Liver (tissue), 3 donors: ENCODE measurements at regions not wholly inside any gene's neighbourhood (a gene's known extent, or its start where the extent isn't known, plus 50 kb on each side); places are given as distances from the start of the nearest gene placed in this dataset.
A peak's percentile ranks its signal among the peaks of the same experiment; 100 is the strongest.
"Not testable (repeated sequence)": the region's sequence is repeated elsewhere in the genome, so short reads cannot be mapped to it uniquely, and the experiment has no call there.

Source experiments
- ATF3 ChIP-seq: IDR thresholded peaks from 2 replicates; pipeline ENCODE4 v1.6.1; 2016; ENCODE audit warnings: antibody characterized with exemption
- CTCF ChIP-seq: fragments of 150-350 bp; IDR thresholded peaks from 2 replicates; pipeline ENCODE4 v1.5.1; 2017; ENCODE audit warnings: improper control_type of control experiment, low read depth, low read length; ENCODE audit not compliant: missing input control
- HNF4A ChIP-seq, 2 donors: conservative IDR thresholded peaks; 2 replicates each; pipeline ENCODE4 v1.6.1; 2016; ENCODE audit warnings: antibody characterized with exemption in 2 of 2, mild to moderate bottlenecking in 2 of 2
- JUND ChIP-seq, 2 donors: IDR thresholded peaks; 2 replicates each; pipeline ENCODE4 v1.6.1; 2016; ENCODE audit warnings: antibody characterized with exemption in 2 of 2
- MAX ChIP-seq: IDR thresholded peaks from 2 replicates; pipeline ENCODE4 v1.6.1; 2016; ENCODE audit warnings: antibody characterized with exemption
- RXRA ChIP-seq, 2 donors: IDR thresholded peaks; 2 replicates each; pipeline ENCODE4 v1.6.1; 2017 to 2018; ENCODE audit warnings: antibody characterized with exemption in 2 of 2, mild to moderate bottlenecking in 1 of 2
- SP1 ChIP-seq: IDR thresholded peaks from 2 replicates; pipeline ENCODE4 v1.6.1; 2018; ENCODE audit warnings: antibody characterized with exemption, mild to moderate bottlenecking
- donor health status: healthy.
- donor health status: healthy.

GRCh38 chr16:51516960-51517359 lies 365.9 kb upstream of the SALL1 start:
- TF ChIP-seq ATF3; MAX; RXRA (IDR thresholded peaks at IDR 0.05); CTCF; SP1; JUND (IDR thresholded peaks at IDR 0.05): not testable (repeated sequence)
- TF ChIP-seq HNF4A (conservative IDR thresholded peaks at IDR 0.05): peak in 1 of 2 donors; percentile 47
